Fibroblast of skin of back (primary cell): ENCODE measurements at regions not wholly inside any gene's neighbourhood (a gene's known extent, or its start where the extent isn't known, plus 50 kb on each side); places are given as distances from the start of the nearest gene placed in this dataset.
"Not testable (repeated sequence)": the region's sequence is repeated elsewhere in the genome, so short reads cannot be mapped to it uniquely, and the experiment has no call there.

Experiments
- DNase-seq: peaks from one replicate; pipeline ENCODE4 v3.0.0-alpha.2; 2013

DNA sequence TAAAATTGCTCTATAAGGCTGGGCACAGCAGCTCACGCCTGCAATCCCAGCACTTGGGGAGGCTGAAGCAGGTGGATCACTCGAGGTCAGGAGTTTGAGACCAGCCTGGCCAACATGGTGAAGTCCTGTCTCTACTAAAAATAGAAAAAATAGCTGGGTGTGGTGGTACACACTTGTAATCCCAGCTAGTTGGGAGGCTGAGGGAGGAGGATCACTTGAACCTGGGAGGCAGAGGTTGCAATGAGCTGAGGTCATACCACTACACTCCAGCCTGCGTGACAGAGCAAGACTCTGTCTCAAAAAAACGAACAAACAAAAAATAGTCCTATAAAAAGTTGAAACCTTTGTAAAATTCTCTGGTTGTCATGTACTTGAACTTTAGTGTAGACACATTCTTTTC, 93.0 kb upstream of the KIF26B start:
- DNase-seq: not testable (repeated sequence)

DNA sequence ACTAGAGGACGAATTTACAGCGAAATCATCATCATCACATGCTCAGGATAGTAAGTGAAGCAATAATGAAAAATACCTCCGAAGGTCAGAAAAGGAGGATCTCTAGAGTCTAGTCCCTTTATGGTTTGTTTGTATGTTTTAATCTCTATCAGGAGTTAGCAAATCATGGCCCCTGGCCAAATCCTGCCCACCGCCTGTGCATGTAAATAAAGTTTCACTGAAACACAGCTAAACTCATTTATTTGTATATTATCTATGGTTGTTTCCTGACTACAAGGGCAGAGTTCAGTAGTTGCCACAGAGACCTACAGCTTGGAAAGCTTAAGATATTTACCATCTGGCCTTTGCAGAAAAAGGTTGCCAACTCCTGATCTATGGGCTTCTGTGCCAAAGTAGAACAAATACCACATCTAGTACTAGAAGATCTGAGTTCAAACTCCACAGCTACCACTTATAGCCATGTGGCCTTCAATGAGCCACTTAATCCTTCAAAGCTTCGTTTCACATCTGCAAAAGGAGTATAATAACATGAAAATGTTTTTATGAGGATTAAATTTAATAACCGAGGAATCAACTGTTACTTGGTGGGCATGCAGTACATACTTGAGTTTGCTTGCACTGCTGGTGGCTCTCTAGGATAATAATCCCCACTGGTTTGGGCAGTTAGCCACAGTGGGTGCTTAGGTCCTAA, 94.0 kb upstream of the KIF26B start:
- no peak for DNase-seq

DNA sequence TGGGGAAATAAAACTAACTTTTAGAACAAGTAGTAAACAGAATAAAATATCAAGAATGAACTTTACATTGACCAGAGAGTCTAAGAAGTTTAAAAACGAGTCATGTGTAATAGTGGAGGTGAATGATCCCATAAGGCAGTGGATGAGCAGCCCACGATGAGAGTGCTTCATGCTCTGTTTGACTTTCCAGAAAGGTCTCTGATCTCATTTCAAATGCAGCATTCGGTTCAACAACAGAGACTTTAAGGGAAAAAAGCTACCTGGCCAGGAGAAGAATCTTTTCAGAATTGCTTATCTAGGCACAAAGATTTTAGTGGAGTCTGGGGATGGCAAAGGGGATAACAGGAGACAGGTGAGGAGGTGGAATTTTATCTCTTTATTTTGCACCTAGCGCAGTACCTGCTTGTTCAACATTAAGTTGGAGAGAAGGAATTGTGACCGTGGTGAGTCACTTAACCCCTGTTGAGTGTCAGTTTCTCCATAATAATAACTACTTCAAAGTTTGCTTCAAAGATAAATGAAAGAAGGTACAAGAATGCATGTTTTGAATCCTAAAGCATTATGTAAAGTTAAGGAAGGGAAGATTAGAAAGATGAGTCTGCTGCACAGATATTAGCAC, 94.9 kb upstream of the KIF26B start:
- DNase-seq: no peak

DNA sequence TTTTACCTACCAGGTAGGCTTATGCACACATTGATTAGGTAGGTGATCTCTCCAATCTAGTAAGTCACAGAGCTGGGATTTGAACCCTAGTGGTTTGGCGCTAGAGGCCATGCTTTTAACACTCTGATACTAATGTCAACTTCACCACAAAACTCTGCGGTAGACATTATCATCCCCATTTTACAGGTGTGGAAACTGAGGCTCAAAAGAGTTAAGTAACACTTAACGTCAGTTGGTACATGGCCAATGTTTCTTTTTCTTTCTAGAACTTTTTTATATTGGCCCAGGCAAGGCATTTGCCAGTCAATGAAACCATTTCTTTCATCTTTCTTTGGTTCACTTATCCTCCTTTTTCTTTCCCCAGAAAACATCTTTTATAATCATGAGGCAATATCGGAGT, 95.9 kb upstream of the KIF26B start:
- no peak for DNase-seq

DNA sequence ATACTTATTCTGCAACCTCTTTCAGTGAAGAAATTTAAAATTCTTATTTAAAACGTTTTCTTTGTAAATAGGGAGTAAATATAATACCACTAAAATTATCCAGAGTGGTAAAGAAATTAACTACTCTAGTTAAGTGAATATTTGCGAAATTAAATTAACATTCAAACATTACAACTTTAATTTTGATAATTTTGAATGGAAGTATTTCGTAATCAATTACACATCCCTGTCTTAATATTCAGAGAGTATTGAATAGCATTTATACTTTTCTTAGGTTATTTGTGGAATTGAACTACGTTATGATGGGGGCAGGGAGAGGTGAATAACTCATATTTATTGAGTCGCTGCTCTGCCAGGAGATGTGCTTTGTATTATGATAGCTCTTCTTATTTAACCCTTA, 96.3 kb upstream of the KIF26B start:
- DNase-seq: no peak

DNA sequence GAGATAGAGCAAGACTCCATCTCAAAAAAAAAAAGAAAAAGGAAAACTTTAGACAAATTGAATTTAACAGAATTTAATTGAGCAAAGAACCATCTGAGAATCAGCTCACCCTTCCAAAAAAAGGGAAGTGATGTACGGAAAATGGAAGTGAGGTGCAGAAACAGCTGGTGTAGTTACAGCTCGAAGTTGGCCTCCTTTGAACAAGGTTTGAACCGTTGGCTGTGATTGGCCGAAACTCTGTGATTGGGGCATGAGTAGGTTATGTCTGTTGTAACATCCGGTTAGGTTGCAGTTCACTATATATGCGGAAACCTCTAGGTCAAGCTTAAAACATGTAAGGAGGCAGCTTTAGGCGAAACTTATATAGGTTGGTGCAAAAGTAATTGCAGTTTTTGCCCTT, 97.9 kb upstream of the KIF26B start:
- DNase-seq: no peak

DNA sequence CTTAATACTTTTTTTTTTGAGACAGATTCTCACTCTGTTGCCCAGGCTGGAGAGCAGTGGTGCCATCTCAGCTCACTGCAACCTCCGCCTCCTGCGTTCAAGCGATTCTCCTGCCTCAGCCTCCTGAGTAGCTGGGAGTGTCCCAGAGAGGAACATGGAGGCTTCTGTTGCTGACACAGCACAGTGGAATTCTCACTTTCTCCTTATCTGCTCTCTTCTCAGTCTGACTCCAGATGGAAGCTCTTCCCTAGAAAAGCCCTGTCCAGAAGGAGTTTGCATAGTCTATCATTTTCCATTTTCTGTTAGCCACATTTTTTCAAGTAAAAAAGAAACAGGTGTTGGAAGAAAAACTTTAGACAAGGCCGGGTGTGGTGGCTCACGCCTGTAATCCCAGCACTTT, 98.5 kb upstream of the KIF26B start:
- not testable (repeated sequence) for DNase-seq

DNA sequence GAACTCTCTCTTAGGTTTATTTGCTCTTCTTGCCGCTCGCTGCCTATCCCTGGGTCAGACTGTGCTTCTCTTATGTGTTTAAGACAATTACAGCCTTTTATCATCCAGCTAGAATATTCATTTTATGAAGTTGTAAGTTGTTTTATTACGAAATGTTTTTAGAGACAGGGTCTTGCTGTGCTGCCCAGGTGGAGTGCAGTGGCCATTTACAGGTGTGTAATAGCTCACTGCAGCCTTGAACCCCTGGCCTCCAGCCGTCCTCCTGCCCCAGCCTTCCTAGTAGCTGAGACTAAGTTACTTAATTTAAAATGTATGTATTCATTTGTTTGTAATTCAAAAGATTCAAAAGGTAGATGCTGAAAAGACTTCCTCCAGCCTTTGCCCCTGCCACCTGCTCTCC, 99.0 kb upstream of the KIF26B start:
- DNase-seq: no peak

DNA sequence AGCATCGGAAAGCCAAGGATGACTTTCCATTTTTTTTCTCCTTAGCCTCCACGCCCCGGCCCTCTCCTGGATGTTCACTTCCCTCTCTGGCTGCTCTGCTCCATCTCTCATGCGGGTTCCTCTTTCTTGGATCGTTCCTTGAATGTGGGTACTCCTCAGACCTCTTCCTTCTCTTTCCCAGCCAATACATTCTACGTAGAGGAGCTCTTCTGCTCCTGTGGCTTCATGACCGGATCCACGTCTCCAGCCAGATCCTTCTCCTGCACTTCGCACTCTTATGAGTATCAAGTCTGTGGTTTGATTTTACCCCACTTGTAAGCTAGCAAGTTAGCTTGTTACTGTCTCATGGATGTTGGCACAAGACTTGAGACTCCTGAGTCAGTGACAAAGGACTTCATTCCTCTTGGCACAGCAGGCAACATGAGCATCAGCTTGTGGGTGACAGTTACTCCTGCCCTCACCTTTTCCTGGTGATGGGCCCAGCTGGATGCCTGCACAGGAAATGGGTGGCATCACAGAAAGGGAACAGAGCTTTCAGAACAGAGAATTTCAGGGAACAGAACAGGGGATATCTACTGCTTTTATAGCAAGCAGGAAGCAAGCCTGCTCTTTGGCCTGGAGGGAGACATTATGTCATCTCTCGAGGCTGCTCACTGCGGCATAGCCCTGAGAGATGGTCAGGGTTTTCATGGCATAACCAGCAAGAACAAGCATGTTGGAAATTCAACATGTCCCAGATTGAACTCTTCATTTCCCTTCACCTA, 100.1 kb upstream of the KIF26B start:
- DNase-seq: no peak

DNA sequence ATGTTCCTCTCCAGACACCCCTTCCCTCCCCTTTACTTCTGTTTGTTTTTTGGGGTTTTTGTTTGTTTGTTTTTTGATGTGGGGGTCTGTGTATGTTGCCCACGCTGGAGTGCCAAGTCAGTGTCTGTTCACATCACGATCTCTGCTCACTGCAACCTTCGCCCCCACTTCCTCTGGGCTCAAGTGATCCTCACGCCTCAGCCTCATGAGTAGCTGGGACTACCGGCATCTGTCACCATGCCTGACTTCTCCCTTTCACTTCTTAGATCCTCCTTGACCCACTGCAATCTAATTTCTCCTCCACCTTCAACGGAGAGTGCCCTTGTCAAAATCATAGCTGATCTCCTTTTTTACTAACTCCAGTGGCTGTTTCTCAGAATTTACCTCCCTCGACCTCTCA, 100.7 kb upstream of the KIF26B start:
- DNase-seq: no peak

DNA sequence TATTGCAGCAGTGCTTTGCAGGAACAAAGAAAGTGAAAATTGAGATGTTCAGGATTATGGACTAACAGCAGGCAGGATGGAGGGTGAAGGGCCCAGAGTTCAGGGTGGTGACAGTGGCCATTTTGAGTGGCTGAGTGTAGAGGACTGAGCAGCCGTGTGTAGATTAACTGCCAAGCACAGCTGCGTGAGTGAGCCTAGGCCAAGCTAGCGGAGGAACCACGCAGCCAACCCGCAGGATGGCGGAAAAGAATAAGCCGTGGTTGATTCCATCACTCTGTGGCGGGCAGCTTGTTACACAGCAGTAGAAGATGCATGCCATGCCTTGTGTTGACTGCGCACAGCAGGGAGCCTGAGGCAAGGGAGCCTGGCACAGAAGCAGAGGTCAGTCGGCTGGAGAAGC, 102.5 kb upstream of the KIF26B start:
- no peak for DNase-seq

DNA sequence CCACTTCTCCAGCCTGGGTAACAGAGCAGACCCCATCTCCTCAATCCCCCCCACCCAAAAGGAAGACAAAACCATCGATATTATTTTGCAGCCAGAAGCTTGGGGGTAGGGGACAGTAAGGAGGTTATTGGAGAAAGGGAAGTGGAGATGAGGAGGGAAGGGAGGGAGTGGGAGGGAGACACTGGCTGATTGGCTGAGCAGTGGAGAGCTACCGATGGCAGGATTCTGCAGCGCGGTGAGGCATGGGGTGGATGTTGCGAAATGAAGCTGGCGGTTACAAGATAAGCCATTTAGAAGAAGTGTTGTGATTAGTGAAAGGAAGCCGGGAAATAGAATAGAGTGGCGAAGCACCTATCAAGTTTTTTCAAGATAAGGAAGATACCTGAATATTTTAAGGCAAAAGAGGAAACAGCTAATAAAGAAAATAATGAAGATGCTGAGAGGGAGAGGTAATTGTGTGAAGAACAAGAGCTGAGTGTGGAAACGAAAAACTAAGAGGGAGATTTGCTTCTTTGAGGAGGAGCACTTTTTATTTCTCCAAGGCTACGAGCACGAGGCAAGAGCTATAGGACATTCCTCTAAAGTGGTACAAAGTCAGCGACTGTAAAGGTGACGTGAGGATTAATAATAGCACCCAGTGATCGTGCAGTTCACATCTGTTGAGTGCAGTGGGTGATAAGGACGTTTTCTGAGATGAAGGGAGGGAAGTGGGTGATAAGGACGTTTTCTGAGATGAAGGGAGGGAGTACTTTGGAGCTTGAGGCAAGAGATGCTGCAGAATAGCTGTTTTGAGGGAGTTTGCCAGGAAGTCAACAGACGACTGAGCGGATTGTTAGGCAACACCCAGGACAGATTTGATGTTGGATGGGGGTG, 103.2 kb upstream of the KIF26B start:
- DNase-seq: no peak

DNA sequence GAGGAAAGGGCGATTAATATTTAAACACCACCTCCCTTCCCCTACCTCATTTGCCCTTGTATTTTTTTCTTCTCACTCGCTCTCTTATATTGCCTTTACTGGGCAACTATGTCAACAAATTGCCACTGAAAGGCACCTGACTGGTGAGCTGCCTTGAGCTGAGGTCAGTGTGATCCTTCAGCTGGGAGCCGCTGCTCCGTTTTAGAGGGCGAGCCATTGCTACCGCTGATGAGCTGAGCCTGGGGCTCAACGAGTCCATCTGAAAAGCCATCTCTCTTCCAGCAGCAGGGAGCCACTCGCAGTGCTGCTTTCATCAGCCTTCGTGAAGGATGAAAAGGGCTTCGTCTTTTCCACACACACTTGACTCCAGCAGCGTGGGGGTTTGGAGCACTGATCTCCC, 108.0 kb upstream of the KIF26B start:
- DNase-seq: no peak

DNA sequence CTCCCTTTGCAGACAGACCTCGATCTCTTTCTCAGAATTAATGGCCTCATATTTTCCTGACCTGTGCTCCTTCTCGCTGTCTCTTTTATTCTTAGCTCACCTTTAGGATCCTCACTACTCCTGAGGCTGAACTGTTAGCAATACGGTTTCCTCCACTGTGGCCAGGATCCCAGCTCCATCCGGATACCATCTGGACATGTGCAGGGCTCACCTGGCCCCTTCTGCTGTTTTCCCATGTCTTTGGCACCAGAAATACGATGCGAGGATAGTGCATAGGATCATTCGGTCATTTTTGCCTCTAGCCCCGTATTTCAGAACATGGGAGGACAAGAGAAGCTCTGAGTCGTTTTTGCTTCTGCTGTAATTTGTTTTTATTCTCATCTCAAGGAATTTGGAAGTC, 108.5 kb upstream of the KIF26B start:
- no peak for DNase-seq

DNA sequence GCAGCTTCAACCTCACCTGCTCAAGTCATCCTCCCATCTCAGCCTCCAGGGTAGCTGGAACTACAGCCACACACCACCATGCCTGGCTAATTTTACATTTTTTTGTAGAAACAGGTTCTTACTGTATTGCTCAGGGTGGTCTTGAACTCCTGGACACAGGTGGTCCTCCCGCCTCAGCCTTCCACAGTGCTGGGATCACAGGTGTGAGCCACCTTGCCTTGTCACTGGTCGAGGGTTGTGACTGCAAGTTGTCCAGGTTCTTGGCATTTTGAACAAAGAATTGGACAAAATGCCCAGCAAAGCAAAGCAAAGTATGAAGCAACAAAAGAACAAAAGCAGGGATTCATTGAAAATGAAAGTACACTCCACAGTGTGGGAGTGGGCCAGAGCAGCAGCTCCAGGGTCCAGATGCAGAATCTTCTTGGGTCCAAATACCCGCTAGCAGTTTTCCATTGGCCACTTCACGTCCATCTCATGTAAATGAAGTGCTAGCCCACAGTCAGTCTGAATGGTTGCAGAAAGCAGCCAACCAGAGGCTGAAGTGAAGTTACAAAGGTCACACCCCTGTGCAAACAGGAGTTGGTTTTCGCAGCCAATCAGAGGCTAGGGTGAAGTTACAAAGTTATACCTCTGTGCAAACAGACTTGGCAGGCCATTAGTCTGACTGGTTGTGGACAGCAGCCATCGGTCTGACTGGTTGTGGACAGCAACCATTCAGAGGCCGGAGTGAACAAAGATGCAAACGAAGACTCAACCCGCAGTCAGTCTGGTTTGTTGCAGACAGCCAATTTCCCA, 109.5 kb upstream of the KIF26B start:
- no peak for DNase-seq

DNA sequence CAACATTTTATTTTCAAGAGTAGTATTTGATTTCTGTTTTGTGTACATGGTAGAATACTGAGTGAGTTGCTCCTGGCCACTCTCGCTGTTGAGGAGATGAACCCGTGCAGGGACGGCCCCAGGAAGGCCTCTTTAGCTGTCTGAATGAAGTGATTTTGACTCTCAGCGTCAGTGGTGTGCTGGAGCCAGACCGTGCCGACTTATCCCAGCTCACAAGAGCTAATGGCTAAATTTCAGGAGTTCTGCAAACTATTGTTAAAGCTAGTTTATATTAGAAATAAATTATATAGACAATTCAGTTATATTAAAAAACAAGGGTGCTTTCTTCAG, 111.2 kb upstream of the KIF26B start:
- DNase-seq: no peak

DNA sequence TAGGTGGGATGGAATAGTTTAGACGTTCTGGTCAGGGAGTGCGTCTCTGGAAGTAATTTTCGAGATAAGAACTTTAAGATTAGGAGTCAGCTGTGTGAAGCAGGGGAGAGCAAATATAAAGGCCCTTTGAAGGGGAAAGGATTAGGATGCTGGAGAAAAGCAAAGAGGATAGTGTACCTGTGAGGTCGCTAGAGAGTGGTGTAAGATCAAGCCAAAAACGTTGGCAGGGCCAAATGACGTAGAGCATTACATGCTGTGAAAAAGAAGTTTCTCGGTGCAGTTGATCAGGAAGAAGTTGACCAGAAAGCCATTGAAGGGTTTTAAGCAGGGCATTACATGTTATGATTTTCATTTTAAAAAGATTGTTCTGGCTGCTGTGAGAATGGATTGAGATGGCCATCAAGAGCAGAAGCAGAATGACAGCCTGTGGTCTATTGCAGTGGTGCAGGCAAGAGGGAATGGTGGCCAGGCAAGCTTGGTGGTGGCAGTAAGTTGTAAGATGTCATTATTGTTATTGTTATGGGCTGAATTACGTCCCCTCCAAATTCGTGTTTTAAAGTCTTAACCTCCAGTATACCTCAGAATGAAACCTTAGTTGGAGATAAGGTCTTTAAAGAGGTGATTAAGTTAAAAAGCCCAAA, 113.6 kb upstream of the KIF26B start:
- DNase-seq: no peak

DNA sequence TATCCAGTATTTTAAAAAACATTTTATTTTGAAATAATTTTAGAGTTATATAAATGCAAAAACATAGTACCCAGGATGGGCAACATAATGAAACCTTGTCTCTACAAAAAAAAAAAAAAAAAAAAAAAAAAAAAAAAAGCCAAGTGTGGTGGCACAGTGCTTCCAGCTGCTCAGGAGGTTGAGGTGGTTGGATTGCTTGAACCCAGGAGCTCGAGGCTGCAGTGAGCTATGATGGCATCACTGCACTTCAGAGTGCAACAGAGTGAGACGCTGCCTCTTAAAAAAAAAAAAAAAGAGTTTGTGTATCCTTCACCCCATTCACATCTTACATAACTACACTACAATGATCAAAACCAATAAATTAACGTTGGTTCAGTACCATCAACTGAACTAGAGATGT, 115.6 kb upstream of the KIF26B start:
- DNase-seq: no peak

DNA sequence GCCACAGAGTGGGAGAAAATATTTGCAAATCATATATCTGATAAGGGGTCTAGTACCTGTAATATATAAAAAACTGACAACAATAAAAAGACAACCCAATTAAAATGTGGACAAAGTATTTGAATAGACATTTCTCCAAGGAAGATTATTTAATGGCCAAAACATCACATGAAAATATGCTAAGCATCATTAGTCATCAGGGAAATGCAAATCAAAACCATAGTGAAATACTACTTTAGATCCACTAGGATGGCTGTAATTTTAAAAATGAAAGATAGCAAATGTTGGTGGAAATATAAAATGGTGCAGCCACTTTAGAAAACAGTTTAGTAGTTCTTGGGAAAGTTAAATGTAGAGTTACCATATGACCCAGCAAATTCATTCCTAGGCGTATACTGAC, 118.7 kb upstream of the KIF26B start:
- peak; percentile 19 for DNase-seq

DNA sequence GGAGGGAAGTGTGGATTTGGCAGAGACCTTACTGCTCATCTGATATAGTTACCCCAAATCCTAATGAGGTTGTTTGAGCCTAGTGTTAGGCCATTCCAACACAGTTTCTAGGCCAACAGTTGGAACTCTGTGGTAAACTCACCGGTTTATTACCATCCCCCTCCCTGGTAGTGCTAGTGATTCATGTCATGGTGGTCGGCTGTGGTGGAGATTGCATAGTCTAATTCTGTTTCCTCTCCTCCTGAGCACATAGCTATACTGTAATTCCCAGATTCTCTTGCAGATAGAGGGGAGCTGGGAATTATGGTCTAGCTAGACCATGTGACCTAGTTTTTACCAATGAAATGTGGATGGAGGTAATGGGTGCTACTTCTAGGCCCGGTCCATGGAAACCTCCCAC, 123.7 kb upstream of the KIF26B start:
- DNase-seq: no peak

DNA sequence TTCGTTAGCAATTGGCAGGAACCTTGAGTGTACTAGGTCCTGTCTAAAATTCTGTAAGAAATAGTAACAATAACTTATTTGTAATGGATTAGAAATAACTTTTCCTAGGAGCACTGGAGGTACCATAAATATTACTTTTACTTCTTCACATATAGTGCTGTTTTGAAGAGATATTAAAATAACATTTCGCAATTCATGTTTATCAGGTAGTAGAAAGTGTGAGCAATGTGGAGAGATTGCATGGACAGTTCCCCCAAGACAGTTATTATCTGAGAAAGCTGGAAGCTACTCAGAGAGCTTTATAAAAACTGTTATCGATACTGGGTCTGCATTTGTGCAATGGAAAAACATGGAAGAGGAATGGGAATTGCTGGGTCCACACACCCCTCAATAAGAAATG, 128.5 kb upstream of the KIF26B start:
- no peak for DNase-seq

DNA sequence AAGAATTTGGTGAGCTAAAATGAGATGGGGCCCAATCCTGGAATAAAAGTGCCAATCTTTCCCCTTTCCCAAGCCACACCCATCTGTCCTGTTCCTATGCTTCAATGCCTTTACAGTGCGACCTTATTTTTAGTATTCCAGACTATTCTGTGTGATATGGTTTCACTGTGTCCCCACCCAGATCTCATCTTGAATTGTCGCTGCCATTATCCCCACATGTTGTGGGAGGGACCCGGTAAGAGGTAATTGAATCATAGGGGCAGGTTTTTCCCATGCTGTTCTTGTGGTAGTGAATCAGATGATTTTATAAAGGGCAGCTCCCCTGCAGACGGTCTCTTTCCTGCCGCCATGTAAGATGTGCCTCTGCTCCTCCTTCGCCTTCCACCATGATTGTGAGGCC, 129.3 kb upstream of the KIF26B start:
- DNase-seq: no peak
